ENCODE measurements at regions not wholly inside any gene's neighbourhood (a gene's known extent, or its start where the extent isn't known, plus 50 kb on each side); places are given as distances from the start of the nearest gene placed in this dataset.

- no peak for TF ChIP-seq POLR2AphosphoS5 (IDR thresholded peaks at IDR 0.05)
- no peak for TF ChIP-seq CTCF (IDR thresholded peaks at IDR 0.05)
- no peak for TF ChIP-seq POLR2A (IDR thresholded peaks at IDR 0.05)
These were observed 110.9 kb upstream of the DNAJC10 start for GRCh38 chr2:182605166-182605565.

Data from sigmoid colon (tissue), 4 donors.